ENCODE measurements at regions not wholly inside any gene's neighbourhood (a gene's known extent, or its start where the extent isn't known, plus 50 kb on each side); places are given as distances from the start of the nearest gene placed in this dataset.

GRCh38 chr15:69868756-69869155 lies 229.0 kb downstream of the TLE3 start:
- no peak for DNase-seq (ENCODE audit: low read depth in 2 of 2)
- no peak overlapping the region for H2AFZ ChIP-seq (ENCODE audit: low read length)
- no peak overlapping the region for H3K9ac ChIP-seq (ENCODE audit: insufficient read depth, low read length)
- H3K4me2 ChIP-seq (ENCODE audit: extremely low read depth, insufficient read depth, low read length): no peak overlapping the region
- H3K4me1 ChIP-seq (ENCODE audit: control insufficient read depth, extremely low read depth, insufficient read depth, low read length): no peaks in the 10 kb centered on the region
- TF ChIP-seq EZH2 (IDR thresholded peaks at IDR 0.05; ENCODE audit: low read length, missing control alignments): no peak
- TF ChIP-seq, protein P1, sequence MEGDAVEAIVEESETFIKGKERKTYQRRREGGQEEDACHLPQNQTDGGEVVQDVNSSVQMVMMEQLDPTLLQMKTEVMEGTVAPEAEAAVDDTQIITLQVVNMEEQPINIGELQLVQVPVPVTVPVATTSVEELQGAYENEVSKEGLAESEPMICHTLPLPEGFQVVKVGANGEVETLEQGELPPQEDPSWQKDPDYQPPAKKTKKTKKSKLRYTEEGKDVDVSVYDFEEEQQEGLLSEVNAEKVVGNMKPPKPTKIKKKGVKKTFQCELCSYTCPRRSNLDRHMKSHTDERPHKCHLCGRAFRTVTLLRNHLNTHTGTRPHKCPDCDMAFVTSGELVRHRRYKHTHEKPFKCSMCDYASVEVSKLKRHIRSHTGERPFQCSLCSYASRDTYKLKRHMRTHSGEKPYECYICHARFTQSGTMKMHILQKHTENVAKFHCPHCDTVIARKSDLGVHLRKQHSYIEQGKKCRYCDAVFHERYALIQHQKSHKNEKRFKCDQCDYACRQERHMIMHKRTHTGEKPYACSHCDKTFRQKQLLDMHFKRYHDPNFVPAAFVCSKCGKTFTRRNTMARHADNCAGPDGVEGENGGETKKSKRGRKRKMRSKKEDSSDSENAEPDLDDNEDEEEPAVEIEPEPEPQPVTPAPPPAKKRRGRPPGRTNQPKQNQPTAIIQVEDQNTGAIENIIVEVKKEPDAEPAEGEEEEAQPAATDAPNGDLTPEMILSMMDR (conservative IDR thresholded peaks at IDR 0.05 in 1 of 2, IDR thresholded peaks at IDR 0.05 in 1 of 2; ENCODE audit: low read depth in 1 of 2, low read length in 2 of 2): no peak
- H3K4me3 ChIP-seq (replicated peaks in 1 of 4; ENCODE audit: control extremely low read depth in 1 of 4, insufficient read depth in 1 of 4, low read depth in 3 of 4, low read length in 4 of 4): no peak overlapping the region
- no peaks in the 10 kb centered on the region for H3K9me3 ChIP-seq (ENCODE audit: control insufficient read depth, insufficient read depth, low read depth, low read length)
- no peaks in the 10 kb centered on the region for H4K20me1 ChIP-seq (ENCODE audit: control insufficient read depth, extremely low read depth, insufficient read depth, low read length)
- no peak overlapping the region for H3K27ac ChIP-seq (ENCODE audit: insufficient read depth, low read length)
- no peaks in the 10 kb centered on the region for H3K36me3 ChIP-seq (ENCODE audit: control insufficient read depth, insufficient read depth, low read length)
- H3K27me3 ChIP-seq (ENCODE audit: control insufficient read depth, insufficient read depth, low read length): no peaks in the 10 kb centered on the region
- H3K79me2 ChIP-seq (ENCODE audit: control insufficient read depth, insufficient read depth, low read length): no peaks in the 10 kb centered on the region

GRCh38 chr15:69869291-69869690 lies 228.4 kb downstream of the TLE3 start:
- no peak for DNase-seq (ENCODE audit: low read depth in 2 of 2)

GRCh38 chr15:69869881-69870505 lies 227.7 kb downstream of the TLE3 start:
- no peaks in the 10 kb centered on the region for H3K36me3 ChIP-seq (ENCODE audit: control insufficient read depth, insufficient read depth, low read length)
- no peak overlapping the region for H3K27ac ChIP-seq (ENCODE audit: insufficient read depth, low read length)
- no peak for TF ChIP-seq EZH2 (IDR thresholded peaks at IDR 0.05; ENCODE audit: low read length, missing control alignments)
- TF ChIP-seq, protein P1 (conservative IDR thresholded peaks at IDR 0.05 in 1 of 2, IDR thresholded peaks at IDR 0.05 in 1 of 2; ENCODE audit: low read depth in 1 of 2, low read length in 2 of 2): no peak
- no peak overlapping the region for H3K4me2 ChIP-seq (ENCODE audit: extremely low read depth, insufficient read depth, low read length)
- no peak overlapping the region for H3K4me3 ChIP-seq (replicated peaks in 1 of 4; ENCODE audit: control extremely low read depth in 1 of 4, insufficient read depth in 1 of 4, low read depth in 3 of 4, low read length in 4 of 4)
- H3K27me3 ChIP-seq (ENCODE audit: control insufficient read depth, insufficient read depth, low read length): no peaks in the 10 kb centered on the region
- H3K9me3 ChIP-seq (ENCODE audit: control insufficient read depth, insufficient read depth, low read depth, low read length): no peaks in the 10 kb centered on the region
- H3K4me1 ChIP-seq (ENCODE audit: control insufficient read depth, extremely low read depth, insufficient read depth, low read length): no peaks in the 10 kb centered on the region
- no peak overlapping the region for H2AFZ ChIP-seq (ENCODE audit: low read length)
- H3K79me2 ChIP-seq (ENCODE audit: control insufficient read depth, insufficient read depth, low read length): no peaks in the 10 kb centered on the region
- DNase-seq (ENCODE audit: low read depth in 2 of 2): peak in 1 of 2 donors; percentile 24
- no peaks in the 10 kb centered on the region for H4K20me1 ChIP-seq (ENCODE audit: control insufficient read depth, extremely low read depth, insufficient read depth, low read length)
- H3K9ac ChIP-seq (ENCODE audit: insufficient read depth, low read length): no peak overlapping the region

More at GRCh38 chr15:69869291-69869690, 228.4 kb downstream of the TLE3 start:
- H3K4me1 ChIP-seq (ENCODE audit: control insufficient read depth, extremely low read depth, insufficient read depth, low read length): no peaks in the 10 kb centered on the region
- H4K20me1 ChIP-seq (ENCODE audit: control insufficient read depth, extremely low read depth, insufficient read depth, low read length): no peaks in the 10 kb centered on the region
- TF ChIP-seq EZH2 (IDR thresholded peaks at IDR 0.05; ENCODE audit: low read length, missing control alignments): no peak
- TF ChIP-seq, protein P1 (conservative IDR thresholded peaks at IDR 0.05 in 1 of 2, IDR thresholded peaks at IDR 0.05 in 1 of 2; ENCODE audit: low read depth in 1 of 2, low read length in 2 of 2): no peak
- no peak overlapping the region for H3K9ac ChIP-seq (ENCODE audit: insufficient read depth, low read length)
- H3K79me2 ChIP-seq (ENCODE audit: control insufficient read depth, insufficient read depth, low read length): no peaks in the 10 kb centered on the region
- H3K36me3 ChIP-seq (ENCODE audit: control insufficient read depth, insufficient read depth, low read length): no peaks in the 10 kb centered on the region
- H3K4me2 ChIP-seq (ENCODE audit: extremely low read depth, insufficient read depth, low read length): no peak overlapping the region
- H3K9me3 ChIP-seq (ENCODE audit: control insufficient read depth, insufficient read depth, low read depth, low read length): no peaks in the 10 kb centered on the region
- no peak overlapping the region for H2AFZ ChIP-seq (ENCODE audit: low read length)
- H3K4me3 ChIP-seq (replicated peaks in 1 of 4; ENCODE audit: control extremely low read depth in 1 of 4, insufficient read depth in 1 of 4, low read depth in 3 of 4, low read length in 4 of 4): no peak overlapping the region
- no peaks in the 10 kb centered on the region for H3K27me3 ChIP-seq (ENCODE audit: control insufficient read depth, insufficient read depth, low read length)
- no peak overlapping the region for H3K27ac ChIP-seq (ENCODE audit: insufficient read depth, low read length)
